SK-N-DZ (cell line): ENCODE measurements at regions not wholly inside any gene's neighbourhood (a gene's known extent, or its start where the extent isn't known, plus 50 kb on each side); places are given as distances from the start of the nearest gene placed in this dataset.
"Not testable (repeated sequence)": the region's sequence is repeated elsewhere in the genome, so short reads cannot be mapped to it uniquely, and the experiment has no call there.

Experiments
- DNase-seq: peaks from one replicate; pipeline ENCODE4 v3.0.0-alpha.2; 2015; ENCODE audit warnings: low spot score

DNA sequence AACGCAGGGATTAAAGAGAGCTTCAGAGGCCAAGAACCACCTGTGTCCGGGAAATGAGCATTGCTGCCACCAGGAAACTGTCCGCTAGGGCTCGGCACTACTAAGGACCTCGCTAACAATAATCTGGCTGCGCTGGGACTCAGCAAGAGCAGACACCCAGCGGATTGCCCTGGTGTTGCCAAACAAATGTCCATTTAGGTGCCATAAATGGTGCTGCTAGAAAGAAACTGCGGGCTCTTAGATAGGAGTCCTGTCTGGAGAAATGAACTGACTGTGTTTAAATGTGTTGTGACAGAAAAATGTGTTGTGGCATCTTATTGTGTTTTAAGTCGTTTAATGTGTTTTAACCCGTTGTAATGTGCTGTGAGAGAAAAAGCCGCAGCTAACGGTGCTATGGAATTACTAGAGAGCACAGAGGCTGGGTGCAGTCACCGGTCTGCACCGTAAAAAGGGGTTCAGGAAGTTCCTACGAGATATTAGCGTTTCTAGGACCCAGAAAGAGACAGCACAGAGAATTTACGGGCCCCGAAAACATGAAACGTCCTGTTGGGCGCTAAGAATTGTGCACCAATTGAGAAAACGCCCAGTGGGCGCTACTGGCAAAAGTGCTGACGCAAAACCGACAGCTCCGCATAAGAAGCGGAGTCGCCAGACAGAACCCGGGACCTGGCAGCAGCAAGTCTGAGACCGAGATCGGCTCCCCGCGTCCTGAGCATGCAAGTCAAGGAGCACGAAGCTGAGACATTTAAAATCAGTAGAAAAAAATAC is 90.6 kb downstream of the ANXA2R start:
- peak; percentile 78 for DNase-seq

DNA sequence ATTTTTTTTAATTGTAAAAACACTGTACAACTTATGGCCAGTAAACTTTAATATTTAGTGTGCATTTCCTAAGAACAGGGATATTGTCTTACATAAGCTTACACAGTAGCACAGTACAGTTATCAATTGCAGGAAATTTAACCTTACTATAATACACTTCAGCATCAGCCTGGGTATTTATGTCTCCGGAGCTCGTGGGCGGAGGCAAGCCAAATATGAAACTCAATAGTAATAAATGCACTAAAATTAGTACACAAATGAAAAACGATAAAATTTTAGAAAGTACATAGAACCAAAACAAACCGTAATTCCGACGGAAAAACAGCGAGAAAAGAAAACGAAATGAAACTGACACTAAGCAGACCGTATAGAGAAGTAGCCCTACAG is 91.2 kb downstream of the ANXA2R start:
- DNase-seq = no peak

DNA sequence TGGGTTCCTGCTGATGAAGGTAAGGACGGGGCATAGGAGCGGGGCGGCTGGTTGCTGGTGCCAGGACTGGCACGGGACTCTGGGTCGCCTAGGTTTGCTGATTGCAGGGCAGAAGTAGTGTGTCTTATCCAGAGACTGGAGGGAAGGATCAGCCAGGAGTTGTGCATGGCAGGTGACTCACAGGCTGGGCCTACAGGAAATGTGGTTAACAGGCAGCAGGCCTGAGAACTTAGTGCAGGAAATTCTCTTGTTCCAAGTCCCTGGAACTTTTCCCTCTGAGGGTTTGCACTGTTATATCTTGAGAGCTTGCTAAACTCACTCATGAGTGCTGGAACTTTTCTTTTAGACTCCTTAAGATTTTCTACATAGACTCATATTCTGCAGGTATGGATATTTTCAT is 95.1 kb downstream of the ANXA2R start:
- no peak for DNase-seq

DNA sequence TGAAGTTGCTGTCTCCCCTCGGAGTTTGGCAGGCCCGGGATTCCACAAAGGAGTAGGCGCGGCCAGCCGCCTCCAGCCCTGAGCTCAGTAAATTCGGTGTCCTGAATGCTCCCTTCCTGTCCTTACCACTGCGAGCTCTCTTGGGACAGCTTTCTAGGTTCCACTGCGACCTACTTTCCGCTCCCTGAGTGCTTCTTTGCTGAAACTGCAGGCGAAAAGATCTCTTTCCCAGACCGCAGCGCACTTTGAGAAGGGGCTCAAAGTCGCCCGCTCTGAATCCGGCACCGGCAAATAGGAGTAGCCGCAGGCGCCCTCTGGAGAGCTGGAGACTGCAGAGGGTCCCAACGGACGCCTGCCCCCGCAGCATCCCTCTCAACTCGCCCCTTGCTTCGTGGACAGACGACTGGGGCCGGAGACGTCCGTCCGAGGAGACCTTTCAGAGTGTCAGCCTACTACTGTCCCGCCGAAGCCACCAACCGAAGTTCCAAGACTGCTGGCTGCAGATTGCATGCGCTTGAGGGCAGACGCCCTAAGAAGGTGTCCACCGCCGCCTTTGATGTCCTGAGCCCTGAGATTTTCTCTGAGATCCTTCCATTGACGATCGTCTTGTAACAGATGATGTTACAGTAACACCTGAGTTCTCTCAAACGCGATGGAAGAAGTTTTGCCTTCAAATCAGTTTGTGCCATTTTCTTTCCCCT is 96.0 kb downstream of the ANXA2R start:
- no peak for DNase-seq

DNA sequence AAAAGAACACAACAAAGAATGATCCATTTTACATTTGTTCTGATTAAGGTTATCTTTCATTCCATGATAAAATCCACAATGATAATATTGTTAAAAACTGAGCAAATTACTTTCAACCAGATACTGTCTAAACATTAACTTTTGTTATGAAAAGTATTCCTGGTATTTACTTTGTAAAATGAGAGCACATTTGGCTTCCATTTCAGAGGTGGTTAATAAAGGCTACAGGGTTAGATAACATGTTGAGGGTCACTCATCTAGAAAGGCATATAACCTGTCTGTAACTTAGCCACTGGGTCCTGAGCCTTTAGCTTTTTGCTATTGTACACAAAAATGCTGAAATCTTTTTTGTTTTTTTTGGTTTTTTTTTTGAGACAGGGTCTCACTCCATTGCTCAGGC is 99.3 kb downstream of the ANXA2R start:
- DNase-seq = no peak

DNA sequence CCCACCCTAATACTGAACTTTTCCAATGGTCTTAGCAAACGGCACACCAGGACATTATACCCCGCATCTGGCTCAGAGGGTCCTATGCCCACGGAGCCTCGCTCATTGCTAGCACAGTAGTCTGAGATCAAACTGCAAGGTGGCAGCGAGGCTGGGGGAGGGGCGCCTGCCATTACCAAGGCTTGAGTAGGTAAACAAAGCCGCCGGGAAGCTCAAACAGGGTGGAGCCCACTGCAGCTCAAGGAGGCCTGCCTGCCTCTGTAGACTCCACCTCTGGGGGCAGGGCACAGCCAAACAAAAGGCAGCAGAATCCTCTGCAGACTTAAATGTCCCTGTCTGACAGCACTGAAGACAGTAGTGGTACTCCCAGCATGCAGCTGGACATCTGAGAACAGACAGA is 108.1 kb downstream of the ANXA2R start:
- not testable (repeated sequence) for DNase-seq

DNA sequence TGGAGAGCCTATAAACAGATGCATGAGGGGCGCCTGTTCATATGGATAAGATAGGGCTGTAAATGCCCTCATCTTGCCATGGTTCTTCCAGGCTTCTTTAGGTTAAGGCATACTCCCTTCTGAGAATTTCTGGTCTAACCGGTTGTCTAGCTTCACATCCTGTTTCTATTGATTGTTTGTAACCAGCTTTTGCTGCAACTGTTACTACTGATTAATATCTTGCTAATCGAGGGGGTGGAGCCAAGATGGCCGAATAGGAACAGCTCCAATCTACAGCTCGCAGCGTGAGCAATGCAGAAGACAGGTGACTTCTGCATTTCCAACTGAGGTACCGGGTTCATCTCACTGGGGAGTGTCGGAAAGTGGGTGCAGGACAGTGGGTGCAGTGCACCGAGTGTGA is 108.7 kb downstream of the ANXA2R start:
- DNase-seq = not testable (repeated sequence)

DNA sequence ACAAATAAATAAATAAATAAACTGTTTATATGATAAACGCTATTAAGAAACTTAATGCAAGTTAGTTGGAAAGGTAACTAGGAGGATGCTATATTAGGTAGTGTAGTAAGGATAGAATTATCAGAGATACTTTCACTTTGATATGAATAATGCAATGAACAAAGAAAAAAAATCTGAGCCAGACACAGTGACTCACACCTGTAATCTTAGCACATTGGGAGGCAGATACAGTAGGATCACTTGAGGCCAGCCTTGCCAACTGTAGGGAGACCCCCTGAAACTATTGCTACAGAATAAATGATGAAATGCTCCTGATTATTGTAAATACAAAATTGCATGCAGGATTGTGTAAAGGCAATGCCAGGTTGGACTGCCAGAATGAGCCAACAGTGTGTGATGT is 109.2 kb downstream of the ANXA2R start:
- DNase-seq = no peak

DNA sequence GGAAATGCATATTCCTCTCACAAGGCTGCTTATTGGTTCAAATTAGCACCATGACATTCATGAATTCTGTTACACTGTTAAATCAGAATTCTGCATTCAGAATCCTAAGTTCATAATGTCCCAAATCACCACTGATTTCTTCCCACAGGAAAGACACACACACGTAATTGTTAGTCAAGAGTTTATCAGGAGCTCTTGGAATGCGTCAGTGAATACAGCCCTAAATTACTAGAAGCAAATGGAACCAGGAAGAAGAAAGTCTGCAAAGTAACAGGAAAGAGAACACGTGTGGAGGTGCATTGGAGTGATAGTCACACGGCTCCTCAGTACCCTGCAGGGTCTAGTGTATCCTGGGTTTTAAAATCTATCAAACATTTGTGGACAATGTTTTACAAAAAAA is 110.2 kb downstream of the ANXA2R start:
- DNase-seq = no peak

DNA sequence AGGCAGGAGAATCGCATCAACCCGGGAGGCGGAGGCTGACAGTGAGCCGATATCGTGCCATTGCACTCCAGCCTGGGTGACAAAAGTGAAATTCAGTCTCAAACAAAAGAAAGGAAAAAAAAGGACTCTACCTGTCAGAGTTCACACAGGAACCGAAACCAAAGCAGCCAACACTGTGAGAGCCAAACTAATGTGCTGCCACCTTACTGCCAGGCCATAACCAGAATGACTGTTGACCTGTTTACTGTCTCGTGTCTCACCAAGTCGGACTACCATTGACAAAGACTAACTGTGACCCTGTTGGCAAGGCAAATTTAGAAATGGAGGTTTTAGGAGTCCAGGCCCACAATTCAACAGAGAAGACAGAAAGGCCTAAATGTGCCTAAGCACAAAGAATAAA is 112.4 kb downstream of the ANXA2R start:
- DNase-seq = no peak

DNA sequence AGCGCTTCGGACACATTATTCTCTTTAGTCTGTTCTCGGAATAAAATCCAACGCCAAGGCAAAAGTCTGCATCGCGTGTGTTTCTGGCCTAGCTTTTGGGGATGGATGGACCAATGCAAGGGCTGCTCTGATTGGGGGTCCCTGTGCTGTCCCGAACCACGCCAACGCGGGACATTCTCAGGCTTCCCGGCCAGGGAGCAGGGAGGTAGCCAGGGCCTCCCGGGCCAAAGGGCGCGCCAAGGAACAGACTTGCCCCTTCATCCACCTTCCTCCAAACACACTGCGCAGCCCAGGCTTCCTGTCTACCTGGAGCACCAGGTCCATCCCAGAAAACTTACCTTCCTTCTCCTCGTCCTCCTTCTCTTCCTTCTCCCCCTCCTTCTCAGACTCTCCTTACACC is 113.0 kb upstream of the SELENOP start:
- no peak for DNase-seq

DNA sequence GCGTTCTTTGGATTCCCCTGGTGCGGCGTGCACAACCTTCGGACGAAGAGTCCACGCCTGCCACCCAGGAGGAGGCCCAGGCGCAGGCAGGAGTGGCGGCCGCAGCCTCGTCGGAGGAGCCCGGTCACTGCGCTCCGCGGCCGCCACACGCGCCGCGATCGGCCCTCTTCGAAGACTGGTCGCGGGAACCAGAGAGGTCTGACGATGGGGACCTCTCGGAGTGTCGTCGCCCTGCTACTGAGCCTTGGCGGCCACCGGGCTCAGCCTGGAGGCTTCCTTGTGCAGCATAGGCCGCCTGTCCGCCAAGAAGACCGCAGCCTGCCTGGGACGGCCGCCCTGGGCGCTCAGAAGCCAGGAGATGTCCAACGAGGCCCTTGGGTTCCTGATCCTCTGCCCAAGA is 112.5 kb upstream of the SELENOP start:
- no peak for DNase-seq

DNA sequence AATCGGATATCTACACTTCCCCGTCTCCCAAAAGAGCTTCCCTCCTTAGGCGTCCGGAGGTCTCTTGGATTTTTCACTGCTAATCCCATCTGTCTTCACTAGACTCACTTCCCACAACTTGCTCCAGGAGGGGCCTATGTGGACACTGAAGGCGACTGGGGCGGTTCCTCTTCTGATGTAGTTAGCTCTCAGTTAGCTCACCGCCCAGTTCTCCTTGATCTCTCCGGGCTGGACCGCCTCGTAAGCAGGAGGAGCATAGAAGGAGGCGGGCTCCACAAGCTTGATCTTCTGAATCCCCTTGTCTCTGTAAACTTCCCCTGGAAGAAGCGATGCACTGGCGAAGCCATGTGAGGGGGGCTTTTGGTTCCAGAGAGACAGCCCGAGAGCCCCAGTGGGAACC is 112.0 kb upstream of the SELENOP start:
- DNase-seq = no peak

DNA sequence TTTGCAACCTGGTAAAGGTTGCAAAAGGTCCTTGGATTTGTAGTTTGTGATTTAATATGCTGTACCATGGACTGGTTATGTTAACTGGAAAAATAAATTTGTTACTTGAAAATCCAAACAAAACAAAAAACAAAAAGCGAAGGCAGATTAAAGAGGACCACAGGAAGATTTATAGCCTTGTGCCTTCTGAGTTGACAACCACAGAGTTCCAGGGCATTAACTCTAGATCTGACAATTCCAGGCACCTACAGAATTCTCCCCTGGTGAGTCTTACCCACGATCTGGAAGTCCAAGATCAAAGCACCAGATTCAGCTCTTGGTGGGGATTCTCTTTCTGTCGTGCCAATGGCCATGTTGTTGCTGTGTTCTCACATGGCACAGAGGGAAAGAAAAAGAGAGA is 107.9 kb upstream of the SELENOP start:
- no peak for DNase-seq

DNA sequence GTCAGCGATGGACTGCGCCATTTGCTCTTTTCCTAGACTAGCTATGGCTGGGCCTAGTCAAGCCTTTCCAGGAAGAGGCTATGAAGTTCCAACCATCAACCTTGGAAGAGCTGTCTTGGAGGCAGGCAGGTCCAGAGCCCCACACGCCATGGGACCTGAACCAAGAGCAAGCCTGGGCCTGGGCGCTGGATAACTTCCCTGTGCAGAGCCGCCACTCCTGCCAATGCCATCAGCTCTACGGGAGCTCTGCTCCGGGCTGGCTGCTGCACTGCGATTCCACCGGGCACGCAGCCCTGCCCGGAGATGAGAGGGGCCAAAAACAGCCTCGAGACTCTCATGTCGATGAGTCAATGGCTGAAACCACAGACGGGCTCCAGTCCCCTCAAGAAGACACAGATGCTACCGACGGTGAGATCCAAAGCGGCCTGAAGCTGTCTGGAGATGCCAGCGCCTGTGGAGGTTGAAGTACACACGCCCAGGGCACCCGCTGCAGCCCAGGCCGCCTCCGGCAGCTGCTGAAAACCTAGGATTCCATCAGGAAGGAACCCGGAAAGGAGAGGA is 103.7 kb upstream of the SELENOP start:
- no peak for DNase-seq

DNA sequence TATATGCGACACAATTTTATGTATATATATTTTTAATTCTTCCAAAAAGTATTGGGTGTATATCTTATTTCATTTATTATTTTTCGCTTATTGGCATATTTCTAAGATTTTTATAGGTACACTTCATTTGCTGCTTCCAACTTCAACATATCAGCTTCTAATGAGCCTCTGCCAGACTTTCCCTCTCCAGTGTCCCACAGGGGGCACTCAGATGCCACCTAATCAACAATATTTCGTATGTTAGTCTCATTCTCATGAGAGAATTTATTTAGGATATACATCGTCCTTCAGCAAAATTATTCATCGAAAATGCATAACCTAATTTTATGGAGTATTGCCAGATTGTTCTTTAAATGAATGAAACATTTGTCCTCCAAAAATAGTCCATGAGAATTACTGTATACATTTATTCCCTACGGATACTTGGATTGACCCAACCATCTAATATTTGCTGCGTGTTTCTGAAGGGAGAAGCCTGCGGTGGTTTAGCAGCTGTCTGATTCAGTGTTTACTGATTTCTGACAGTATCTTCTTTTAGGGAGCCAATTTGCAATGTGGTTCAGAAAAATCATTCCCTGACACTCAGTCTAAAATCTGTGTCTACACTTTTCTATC is 100.6 kb upstream of the SELENOP start:
- DNase-seq = no peak

DNA sequence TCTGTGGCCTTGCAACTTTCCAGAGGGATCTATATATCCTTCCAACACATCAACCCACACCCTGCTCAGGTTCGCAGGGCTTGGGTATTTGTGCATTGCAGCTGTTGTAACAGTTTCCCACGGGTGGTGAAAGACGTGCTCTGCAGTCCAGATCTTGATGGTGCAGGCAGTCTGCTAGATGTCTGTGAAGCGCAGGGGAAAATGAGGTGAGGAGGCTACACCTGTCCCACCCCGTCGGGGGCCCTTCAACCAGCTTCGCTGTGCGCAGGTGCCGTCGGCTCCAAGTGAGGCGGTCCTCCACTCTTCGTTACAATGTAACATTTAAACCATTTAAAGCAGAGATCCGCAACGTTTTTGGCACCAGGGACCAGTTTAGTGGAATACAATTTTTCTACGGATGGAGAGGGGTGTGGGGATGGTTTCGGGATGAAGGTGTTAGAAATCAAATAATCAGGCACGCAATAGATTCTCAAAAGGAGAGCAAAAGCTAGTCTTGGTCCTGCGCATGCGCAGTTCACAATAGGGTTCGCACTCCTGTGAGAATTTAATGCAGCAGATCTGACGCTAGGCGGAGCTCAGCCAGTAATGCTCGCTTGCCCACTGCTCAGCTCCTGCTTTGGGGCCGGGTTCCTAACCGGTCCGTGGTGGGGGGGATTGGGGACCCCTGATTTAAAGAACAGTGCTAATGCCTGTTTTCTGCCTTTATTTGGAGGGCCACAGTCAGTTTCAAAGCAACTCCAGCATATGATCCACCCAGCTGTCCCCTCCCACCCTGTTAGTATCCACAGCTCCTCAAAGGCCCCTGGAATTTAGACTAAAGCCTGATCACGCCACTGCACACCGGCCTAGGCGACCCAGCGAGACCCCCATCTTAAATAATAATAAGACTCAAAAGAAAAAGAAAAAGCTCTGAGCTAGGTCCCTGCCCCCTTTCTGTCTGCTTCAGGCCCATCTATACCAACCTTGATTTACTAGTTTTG is 97.1 kb upstream of the SELENOP start:
- DNase-seq = peak; percentile 83

DNA sequence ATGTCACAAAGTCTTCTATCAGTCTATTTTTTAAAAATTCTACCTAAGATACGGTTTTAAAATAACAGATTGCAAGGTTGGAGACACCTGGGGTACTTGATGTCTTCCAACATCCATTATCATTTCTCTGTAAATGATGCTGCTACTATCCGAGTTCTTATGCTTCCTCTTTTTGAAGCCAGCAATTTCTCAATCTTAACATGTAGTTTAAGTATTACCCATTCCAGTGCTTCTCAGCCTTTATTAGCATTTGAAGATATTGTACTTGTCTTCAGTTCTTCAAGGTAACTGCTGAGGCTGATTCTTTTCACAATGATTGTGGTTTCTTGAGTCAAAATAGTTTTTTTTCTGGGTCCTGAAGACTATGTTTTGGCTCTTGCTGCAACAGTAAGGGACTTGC is 96.4 kb upstream of the SELENOP start:
- DNase-seq = no peak

DNA sequence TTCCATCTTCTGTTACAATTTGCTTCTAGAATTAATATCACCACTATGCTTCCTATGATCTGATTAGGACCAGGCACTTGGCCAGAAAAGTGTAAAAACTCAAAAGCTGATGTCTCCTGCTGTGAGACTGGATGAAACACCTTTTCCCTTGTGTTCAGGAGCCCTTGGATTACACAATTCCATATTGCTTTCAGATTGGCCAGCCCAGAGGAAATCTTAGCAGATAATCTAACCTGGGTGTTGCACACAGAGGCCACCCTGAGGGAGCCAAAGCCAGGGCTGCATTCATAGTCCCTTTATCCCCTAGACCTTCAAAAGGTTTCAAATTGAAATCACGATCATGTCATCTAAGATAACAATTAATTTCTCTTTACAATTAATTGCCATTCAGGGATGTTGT is 94.1 kb upstream of the SELENOP start:
- DNase-seq = no peak

DNA sequence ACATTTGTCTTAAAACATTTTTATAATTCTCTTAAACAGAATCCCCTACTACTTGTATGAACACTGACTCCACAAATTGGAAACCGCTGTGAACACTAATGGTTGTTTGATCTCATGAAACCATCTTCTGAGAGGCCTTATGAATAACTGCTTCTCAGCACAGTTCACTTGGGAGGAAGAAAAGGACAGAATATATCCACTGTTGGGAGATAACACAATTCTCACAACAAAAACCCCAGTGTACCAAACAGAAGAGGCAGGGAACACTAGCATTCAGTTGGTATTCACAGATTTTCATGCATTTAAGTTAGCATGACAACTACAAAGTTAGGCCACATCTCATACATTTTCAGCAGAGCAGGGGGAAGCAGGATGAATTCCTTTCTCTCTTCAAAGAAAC is 89.0 kb upstream of the SELENOP start:
- DNase-seq = no peak

DNA sequence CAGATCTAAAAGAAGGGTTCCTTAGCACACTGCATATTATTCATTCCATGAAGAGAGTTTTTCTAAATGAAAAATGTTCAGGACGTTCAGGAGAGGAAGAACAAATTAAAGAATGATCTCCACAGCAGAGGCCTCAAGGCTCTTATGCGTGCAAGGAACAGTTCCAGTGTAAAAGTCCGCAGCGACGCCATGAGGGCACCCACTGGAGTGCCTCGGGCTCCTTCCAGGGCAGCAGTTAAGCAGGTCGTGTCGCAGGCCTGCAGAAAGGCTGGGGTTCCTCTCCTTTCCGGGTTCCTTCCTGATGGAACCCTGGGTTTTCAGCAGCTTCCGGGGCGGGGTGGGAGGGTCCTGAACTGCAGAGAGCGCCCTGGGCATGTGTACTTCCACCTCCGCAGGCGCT is 87.1 kb upstream of the SELENOP start:
- DNase-seq = no peak

DNA sequence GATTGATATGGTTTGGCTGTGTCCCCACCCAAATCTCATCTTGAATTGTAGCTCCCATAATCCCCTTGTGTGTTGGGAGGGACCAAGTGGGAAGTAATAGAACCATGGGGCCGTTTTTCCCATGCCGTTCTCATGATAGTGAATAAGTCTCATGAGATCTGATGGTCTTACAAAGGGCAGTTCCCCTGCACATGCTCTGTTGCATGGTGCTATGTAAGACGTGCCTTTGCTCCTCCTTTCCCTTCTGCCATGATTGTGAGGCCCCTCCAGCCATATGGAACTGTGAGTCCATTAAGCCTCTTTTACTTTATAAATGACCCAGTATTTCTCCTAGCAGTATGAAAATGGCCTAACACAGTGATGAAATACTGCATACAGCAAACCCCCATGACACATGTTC is 84.8 kb upstream of the SELENOP start:
- no peak for DNase-seq
